Esophagus muscularis mucosa (tissue), 4 donors: ENCODE measurements at regions not wholly inside any gene's neighbourhood (a gene's known extent, or its start where the extent isn't known, plus 50 kb on each side); places are given as distances from the start of the nearest gene placed in this dataset.

ENCODE experiments used
- CTCF ChIP-seq, 3 experiments: fragments of 200-600 bp in 2 of 3; fragments of 450-650 bp in 1 of 3; sonication (generic) in 2 of 3; IDR thresholded peaks; one replicate each; pipeline ENCODE4 v1.5.1; 2017 to 2019; ENCODE audit warnings: antibody characterized with exemption in 3 of 3, mild to moderate bottlenecking in 2 of 3, moderate library complexity in 1 of 3
- EP300 ChIP-seq: sonication (generic); formaldehyde crosslinking; IDR thresholded peaks from one replicate; pipeline ENCODE4 v1.6.1; 2017; ENCODE audit warnings: antibody characterized with exemption
- POLR2A ChIP-seq: fragments of 450-650 bp; IDR thresholded peaks from one replicate; pipeline ENCODE4 v1.6.1; 2017; ENCODE audit warnings: antibody characterized with exemption, moderate library complexity, mild to moderate bottlenecking, low read depth

- TF ChIP-seq CTCF (IDR thresholded peaks at IDR 0.05) (no peak), POLR2A (no peak), EP300 (no peak)
Observed at GRCh38 chrX:139113708-139114107, 402.2 kb upstream of the FGF13 start.
